ENCODE measurements at regions not wholly inside any gene's neighbourhood (a gene's known extent, or its start where the extent isn't known, plus 50 kb on each side); places are given as distances from the start of the nearest gene placed in this dataset.

DNA sequence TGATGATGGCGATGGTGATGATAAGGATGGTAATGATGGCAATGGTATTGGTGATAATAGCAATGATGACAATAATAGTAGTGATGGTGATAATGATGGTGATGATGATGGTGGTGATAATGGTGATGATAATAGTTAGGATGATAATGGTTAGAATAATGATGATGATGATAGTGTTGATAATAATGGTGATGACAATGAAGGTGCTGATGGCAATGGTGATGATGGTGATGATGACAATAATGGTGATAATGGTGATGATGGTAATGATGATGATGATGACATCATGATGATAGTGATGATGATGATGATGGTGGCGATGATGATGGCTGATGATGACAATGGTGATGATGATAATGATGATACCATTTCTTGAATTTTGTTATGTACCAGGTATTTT, 309.9 kb downstream of the MIAT start:
- no peak for TF ChIP-seq EZH2 (optimal IDR thresholded peaks at IDR 0.05; ENCODE audit: low read depth, low read length)
- TF ChIP-seq, protein P1, sequence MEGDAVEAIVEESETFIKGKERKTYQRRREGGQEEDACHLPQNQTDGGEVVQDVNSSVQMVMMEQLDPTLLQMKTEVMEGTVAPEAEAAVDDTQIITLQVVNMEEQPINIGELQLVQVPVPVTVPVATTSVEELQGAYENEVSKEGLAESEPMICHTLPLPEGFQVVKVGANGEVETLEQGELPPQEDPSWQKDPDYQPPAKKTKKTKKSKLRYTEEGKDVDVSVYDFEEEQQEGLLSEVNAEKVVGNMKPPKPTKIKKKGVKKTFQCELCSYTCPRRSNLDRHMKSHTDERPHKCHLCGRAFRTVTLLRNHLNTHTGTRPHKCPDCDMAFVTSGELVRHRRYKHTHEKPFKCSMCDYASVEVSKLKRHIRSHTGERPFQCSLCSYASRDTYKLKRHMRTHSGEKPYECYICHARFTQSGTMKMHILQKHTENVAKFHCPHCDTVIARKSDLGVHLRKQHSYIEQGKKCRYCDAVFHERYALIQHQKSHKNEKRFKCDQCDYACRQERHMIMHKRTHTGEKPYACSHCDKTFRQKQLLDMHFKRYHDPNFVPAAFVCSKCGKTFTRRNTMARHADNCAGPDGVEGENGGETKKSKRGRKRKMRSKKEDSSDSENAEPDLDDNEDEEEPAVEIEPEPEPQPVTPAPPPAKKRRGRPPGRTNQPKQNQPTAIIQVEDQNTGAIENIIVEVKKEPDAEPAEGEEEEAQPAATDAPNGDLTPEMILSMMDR (IDR thresholded peaks at IDR 0.05; ENCODE audit: low read length), result no peak
- no peak for TF ChIP-seq EZH2phosphoT487 (IDR thresholded peaks at IDR 0.05; ENCODE audit: low read length)
- H3K9me3 ChIP-seq (replicated peaks; ENCODE audit: insufficient read depth, low read length), result no peaks in the 10 kb centered on the region
- no peak overlapping the region for H3K9ac ChIP-seq (ENCODE audit: low read length)
- no peak overlapping the region for H3K4me3 ChIP-seq (ENCODE audit: low read length)
- H4K20me1 ChIP-seq (ENCODE audit: insufficient read depth, low read length), result no peaks in the 10 kb centered on the region
- no peaks in the 10 kb centered on the region for H3K36me3 ChIP-seq (replicated peaks; ENCODE audit: insufficient read depth, low read length)
- no peaks in the 10 kb centered on the region for H3K9me2 ChIP-seq (replicated peaks; ENCODE audit: insufficient read depth, low read length)
- H3K27me3 ChIP-seq (replicated peaks; ENCODE audit: insufficient read depth, low read length), result peaks cover 17% of the 10 kb centered on the region; the same call in 1 of the 2 replicates
- no peak overlapping the region for H3K27ac ChIP-seq (ENCODE audit: low read length)
- H2AFZ ChIP-seq (ENCODE audit: low read length), result no peak overlapping the region
- H3K4me2 ChIP-seq (ENCODE audit: low read depth, low read length), result no peak overlapping the region
- no peaks in the 10 kb centered on the region for H3K79me2 ChIP-seq (ENCODE audit: low read length)
- DNase-seq, result no peak
- H3F3A ChIP-seq (ENCODE audit: insufficient read depth, low read length), result no peaks in the 10 kb centered on the region
- H3K4me1 ChIP-seq (ENCODE audit: low read length), result no peaks in the 10 kb centered on the region

DNA sequence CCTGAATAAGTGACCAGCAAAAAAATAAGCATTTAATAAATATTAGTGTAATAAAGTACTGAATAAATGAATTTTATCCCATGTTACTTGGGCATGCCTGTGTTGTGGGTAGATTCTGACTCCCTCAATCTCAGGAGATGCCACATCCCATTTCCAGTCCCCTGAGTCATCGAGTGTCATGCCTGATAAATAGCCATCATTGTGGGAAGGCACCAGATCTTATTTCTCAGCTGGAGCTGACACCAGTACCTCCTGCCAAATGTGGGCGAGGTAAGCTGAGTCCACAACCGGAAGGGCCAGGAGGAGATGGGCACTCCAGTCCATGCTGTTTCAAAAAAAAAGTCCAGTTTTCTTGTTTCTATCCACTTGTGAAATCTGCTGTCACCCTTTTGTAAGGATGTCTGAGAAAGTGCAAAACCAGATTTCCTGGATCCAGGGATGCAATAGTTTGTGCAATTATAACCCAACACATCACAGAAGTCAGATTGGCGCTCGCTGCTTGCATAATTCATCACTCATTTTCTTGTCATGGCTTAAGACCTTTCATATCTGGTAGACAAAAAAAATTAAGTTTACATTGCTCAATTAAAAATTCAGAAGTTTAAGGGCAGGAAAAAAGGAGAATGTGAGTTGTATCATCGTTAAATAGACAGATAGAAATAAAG, 311.6 kb downstream of the MIAT start:
- Histone ChIP-seq H3K27me3 (replicated peaks; ENCODE audit: insufficient read depth, low read length) (peaks cover 24% of the 10 kb centered on the region; the same call in 1 of the 2 replicates), H3K36me3 (replicated peaks; ENCODE audit: insufficient read depth, low read length) (no peaks in the 10 kb centered on the region), H2AFZ (ENCODE audit: low read length) (no peak overlapping the region), H3K4me3 (ENCODE audit: low read length) (no peak overlapping the region), H4K20me1 (ENCODE audit: insufficient read depth, low read length) (no peaks in the 10 kb centered on the region), H3F3A (ENCODE audit: insufficient read depth, low read length) (no peaks in the 10 kb centered on the region), H3K27ac (ENCODE audit: low read length) (no peak overlapping the region), H3K79me2 (ENCODE audit: low read length) (no peaks in the 10 kb centered on the region), H3K9ac (ENCODE audit: low read length) (no peak overlapping the region), H3K4me2 (ENCODE audit: low read depth, low read length) (no peak overlapping the region), H3K9me3 (replicated peaks; ENCODE audit: insufficient read depth, low read length) (no peaks in the 10 kb centered on the region), H3K4me1 (ENCODE audit: low read length) (no peaks in the 10 kb centered on the region), H3K9me2 (replicated peaks; ENCODE audit: insufficient read depth, low read length) (no peaks in the 10 kb centered on the region)
- TF ChIP-seq EZH2 (optimal IDR thresholded peaks at IDR 0.05; ENCODE audit: low read depth, low read length), result no peak
- no peak for TF ChIP-seq EZH2phosphoT487 (IDR thresholded peaks at IDR 0.05; ENCODE audit: low read length)
- TF ChIP-seq, protein P1 (IDR thresholded peaks at IDR 0.05; ENCODE audit: low read length), result no peak
- no peak for DNase-seq

DNA sequence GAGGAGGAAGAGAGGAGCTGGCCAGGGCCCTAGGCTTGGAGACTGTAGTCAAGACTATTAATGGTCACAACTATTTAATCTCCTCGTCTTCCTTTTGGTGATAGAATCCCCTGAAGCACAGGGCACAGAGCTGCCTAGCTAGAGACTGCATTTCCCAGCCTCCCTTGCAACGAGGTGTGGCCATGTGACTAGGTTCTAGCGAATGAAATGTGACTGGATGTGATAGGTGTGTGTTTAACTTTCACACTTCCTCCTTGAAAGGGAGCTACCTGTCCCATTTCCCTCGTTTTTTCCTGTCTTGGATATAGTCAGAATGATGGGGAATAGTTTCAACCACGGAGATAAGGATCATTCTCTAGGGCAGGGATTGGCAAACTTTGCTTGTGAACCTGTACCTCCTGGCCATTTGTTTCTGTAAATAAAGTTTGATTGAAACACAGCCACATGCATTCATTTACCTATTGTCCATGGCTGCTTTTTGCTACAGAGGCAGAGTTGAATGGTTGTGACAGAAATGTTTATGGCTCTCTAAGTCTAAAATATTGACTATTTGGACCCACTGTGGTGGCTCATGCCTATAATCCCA, 313.5 kb downstream of the MIAT start:
- no peaks in the 10 kb centered on the region for H4K20me1 ChIP-seq (ENCODE audit: insufficient read depth, low read length)
- H3K4me3 ChIP-seq (ENCODE audit: low read length), result no peak overlapping the region
- no peaks in the 10 kb centered on the region for H3K9me3 ChIP-seq (replicated peaks; ENCODE audit: insufficient read depth, low read length)
- DNase-seq, result no peak
- H3K27ac ChIP-seq (ENCODE audit: low read length), result no peak overlapping the region
- no peaks in the 10 kb centered on the region for H3K9me2 ChIP-seq (replicated peaks; ENCODE audit: insufficient read depth, low read length)
- peaks cover 29% of the 10 kb centered on the region; the same call in 1 of the 2 replicates for H3K27me3 ChIP-seq (replicated peaks; ENCODE audit: insufficient read depth, low read length)
- no peak overlapping the region for H3K9ac ChIP-seq (ENCODE audit: low read length)
- TF ChIP-seq, protein P1 (IDR thresholded peaks at IDR 0.05; ENCODE audit: low read length), result no peak
- TF ChIP-seq EZH2 (optimal IDR thresholded peaks at IDR 0.05; ENCODE audit: low read depth, low read length) (no peak), EZH2phosphoT487 (IDR thresholded peaks at IDR 0.05; ENCODE audit: low read length) (no peak)
- no peaks in the 10 kb centered on the region for H3K79me2 ChIP-seq (ENCODE audit: low read length)
- no peak overlapping the region for H3K4me2 ChIP-seq (ENCODE audit: low read depth, low read length)
- H3K4me1 ChIP-seq (ENCODE audit: low read length), result no peaks in the 10 kb centered on the region
- H2AFZ ChIP-seq (ENCODE audit: low read length), result no peak overlapping the region
- H3F3A ChIP-seq (ENCODE audit: insufficient read depth, low read length), result no peaks in the 10 kb centered on the region
- no peaks in the 10 kb centered on the region for H3K36me3 ChIP-seq (replicated peaks; ENCODE audit: insufficient read depth, low read length)

Measured in MM.1S (cell line).